Uterus (tissue), 2 donors: ENCODE measurements at regions not wholly inside any gene's neighbourhood (a gene's known extent, or its start where the extent isn't known, plus 50 kb on each side); places are given as distances from the start of the nearest gene placed in this dataset.

Experiments used
- CTCF ChIP-seq, 4 experiments: fragments of 200-600 bp in 2 of 4; fragments of 450-650 bp in 2 of 4; sonication (generic) in 2 of 4; IDR thresholded peaks; one replicate each; pipeline ENCODE4 v1.5.1; 2016 to 2019; ENCODE audit warnings: antibody characterized with exemption in 4 of 4, mild to moderate bottlenecking in 2 of 4, moderate library complexity in 1 of 4
- POLR2A ChIP-seq, 2 donors: fragments of 450-650 bp; IDR thresholded peaks; one replicate each; pipeline ENCODE4 v1.6.1; 2016; ENCODE audit warnings: antibody characterized with exemption in 2 of 2, mild to moderate bottlenecking in 1 of 2, moderate library complexity in 1 of 2

- TF ChIP-seq CTCF (IDR thresholded peaks at IDR 0.05) (no peak), POLR2A (IDR thresholded peaks at IDR 0.05) (no peak)
Observed at GRCh38 chr1:194755241-194755994, 1569.0 kb upstream of the B3GALT2 start.
